ENCODE measurements at regions not wholly inside any gene's neighbourhood (a gene's known extent, or its start where the extent isn't known, plus 50 kb on each side); places are given as distances from the start of the nearest gene placed in this dataset.

GRCh38 chr9:89923174-89923573, 318.4 kb downstream of the GADD45G start:
- ChIA-PET POLR2A (no interaction called here), CTCF (interaction anchor here (0.8 to 2.9 kb wide), 3 partner anchors 177 to 325 kb away, joined by 3 to 16 read pairs (median 5); no protein-coding TSS in a partner anchor)
- TF ChIP-seq KLF10 (tag by site-specific recombination; IDR thresholded peaks at IDR 0.05) (no peak), ZNF48 (tag by site-specific recombination; IDR thresholded peaks at IDR 0.05) (no peak), ZNF791 (tag by site-specific recombination; IDR thresholded peaks at IDR 0.05) (no peak), PRDM1 (tag by site-specific recombination; IDR thresholded peaks at IDR 0.05) (no peak)

DNA sequence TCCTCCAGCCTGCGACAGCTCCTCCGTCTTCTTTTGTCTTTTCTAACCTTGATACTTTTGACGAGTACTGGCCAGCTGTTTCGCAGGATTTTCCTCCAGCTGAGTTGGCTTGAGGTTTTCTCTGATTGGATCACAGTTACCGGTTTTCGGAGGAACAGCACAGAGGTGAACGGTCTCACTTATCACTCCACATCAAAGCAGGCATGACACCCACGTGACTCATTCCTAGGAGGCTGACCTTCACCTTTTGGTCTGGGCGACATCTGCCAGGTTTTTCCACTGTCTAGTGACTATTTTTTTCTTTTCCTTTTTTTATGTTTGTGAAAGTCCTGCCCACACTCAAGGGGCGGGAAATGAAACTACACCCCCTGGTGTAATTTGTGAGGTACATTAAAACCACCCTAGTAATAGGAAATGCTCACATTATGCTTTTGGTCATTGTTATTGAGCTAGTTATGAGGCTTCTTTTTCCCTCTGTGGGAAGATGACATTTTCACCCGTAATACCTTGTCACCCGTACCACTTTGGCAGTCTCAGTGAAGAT, 319.2 kb downstream of the GADD45G start:
- TF ChIP-seq ZNF132 (tag by site-specific recombination; IDR thresholded peaks at IDR 0.05; ENCODE audit: borderline replicate concordance) (no peak), KLF10 (tag by site-specific recombination; IDR thresholded peaks at IDR 0.05) (no peak), ZBTB44 (tag by site-specific recombination; IDR thresholded peaks at IDR 0.05) (no peak), PRDM6 (tag by site-specific recombination; IDR thresholded peaks at IDR 0.05) (no peak), PRDM4 (tag by site-specific recombination; IDR thresholded peaks at IDR 0.05) (no peak), ZNF223 (tag by site-specific recombination; IDR thresholded peaks at IDR 0.05) (no peak)
- TF ChIP-seq, protein P1, sequence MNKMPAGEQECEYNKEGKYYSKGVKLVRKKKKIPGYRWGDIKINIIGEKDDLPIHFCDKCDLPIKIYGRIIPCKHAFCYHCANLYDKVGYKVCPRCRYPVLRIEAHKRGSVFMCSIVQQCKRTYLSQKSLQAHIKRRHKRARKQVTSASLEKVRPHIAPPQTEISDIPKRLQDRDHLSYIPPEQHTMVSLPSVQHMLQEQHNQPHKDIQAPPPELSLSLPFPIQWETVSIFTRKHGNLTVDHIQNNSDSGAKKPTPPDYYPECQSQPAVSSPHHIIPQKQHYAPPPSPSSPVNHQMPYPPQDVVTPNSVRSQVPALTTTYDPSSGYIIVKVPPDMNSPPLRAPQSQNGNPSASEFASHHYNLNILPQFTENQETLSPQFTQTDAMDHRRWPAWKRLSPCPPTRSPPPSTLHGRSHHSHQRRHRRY (tag by site-specific recombination; IDR thresholded peaks at IDR 0.05), result no peak
- H3K4me1 ChIP-seq (ENCODE audit: control insufficient read depth, insufficient read depth, low read length), result no peaks in the 10 kb centered on the region
- H3K27ac ChIP-seq (ENCODE audit: extremely low read depth, low read depth, low read length), result no peak overlapping the region
- H3K4me3 ChIP-seq (ENCODE audit: low read depth, low read length), result no peak overlapping the region
- H3K9me3 ChIP-seq (ENCODE audit: control insufficient read depth, insufficient read depth, low read depth, low read length), result no peaks in the 10 kb centered on the region
- ChIA-PET CTCF (interaction anchor here (1.1 to 2.9 kb wide), 3 partner anchors 8 to 326 kb away, joined by 3 to 16 read pairs (median 5); no protein-coding TSS in a partner anchor), POLR2A (no interaction called here)
- no peaks in the 10 kb centered on the region for H3K36me3 ChIP-seq (ENCODE audit: control insufficient read depth in 2 of 2, insufficient read depth in 1 of 2, low read length in 2 of 2)

More at GRCh38 chr9:89923174-89923573, 318.4 kb downstream of the GADD45G start:
- Histone ChIP-seq H3K4me3 (ENCODE audit: low read depth, low read length) (no peak overlapping the region), H3K27ac (ENCODE audit: extremely low read depth, low read depth, low read length) (no peak overlapping the region), H3K4me1 (ENCODE audit: control insufficient read depth, insufficient read depth, low read length) (no peaks in the 10 kb centered on the region), H3K36me3 (ENCODE audit: control insufficient read depth in 2 of 2, insufficient read depth in 1 of 2, low read length in 2 of 2) (no peaks in the 10 kb centered on the region), H3K9me3 (ENCODE audit: control insufficient read depth, insufficient read depth, low read depth, low read length) (no peaks in the 10 kb centered on the region)

- no peak overlapping the region for H3K4me3 ChIP-seq (ENCODE audit: low read depth, low read length)
- POLR2A ChIA-PET, result interaction anchor here (0.6 kb wide), 1 partner anchor 318 kb away, joined by 4 read pairs; no protein-coding TSS in a partner anchor
- no peaks in the 10 kb centered on the region for H3K4me1 ChIP-seq (ENCODE audit: control insufficient read depth, insufficient read depth, low read length)
- CTCF ChIA-PET, result interaction anchor here (1.1 to 2.9 kb wide), 2 partner anchors 9 to 321 kb away, joined by 3 to 16 read pairs; no protein-coding TSS in a partner anchor
- no peak overlapping the region for H3K27ac ChIP-seq (ENCODE audit: extremely low read depth, low read depth, low read length)
- no peaks in the 10 kb centered on the region for H3K9me3 ChIP-seq (ENCODE audit: control insufficient read depth, insufficient read depth, low read depth, low read length)
- no peaks in the 10 kb centered on the region for H3K36me3 ChIP-seq (ENCODE audit: control insufficient read depth in 2 of 2, insufficient read depth in 1 of 2, low read length in 2 of 2)
- TF ChIP-seq HIC1 (tag by site-specific recombination; IDR thresholded peaks at IDR 0.05) (no peak), ZNF366 (tag by site-specific recombination; conservative IDR thresholded peaks at IDR 0.05) (no peak), ZNF664 (tag by site-specific recombination; IDR thresholded peaks at IDR 0.05) (no peak), ZBTB6 (tag by site-specific recombination; IDR thresholded peaks at IDR 0.05) (no peak), YY2 (tag by site-specific recombination; IDR thresholded peaks at IDR 0.05) (no peak), ZNF184 (tag by site-specific recombination; IDR thresholded peaks at IDR 0.05) (no peak), ZNF221 (tag by site-specific recombination; IDR thresholded peaks at IDR 0.05; ENCODE audit: borderline replicate concordance) (no peak), RBAK (tag by site-specific recombination; IDR thresholded peaks at IDR 0.05) (no peak), ZNF239 (tag by site-specific recombination; IDR thresholded peaks at IDR 0.05) (no peak), ZNF433 (tag by site-specific recombination; IDR thresholded peaks at IDR 0.05; ENCODE audit: low read depth) (no peak), YY1 (tag by site-specific recombination; IDR thresholded peaks at IDR 0.05) (no peak)
These were observed 319.8 kb downstream of the GADD45G start for GRCh38 chr9:89924611-89925010.
